ACHN (cell line): ENCODE measurements at regions not wholly inside any gene's neighbourhood (a gene's known extent, or its start where the extent isn't known, plus 50 kb on each side); places are given as distances from the start of the nearest gene placed in this dataset.
"Not testable (repeated sequence)": the region's sequence is repeated elsewhere in the genome, so short reads cannot be mapped to it uniquely, and the experiment has no call there.

ENCODE experiments used
- DNase-seq: peaks from one replicate; pipeline ENCODE4 v3.0.0-alpha.2; 2015
- in situ Hi-C: cut with HindIII; loops from 2 replicates; pipeline ENCODE4 v1.10.0; 2017; ENCODE audit warnings: low sequenced_read_pairs, low pct_ligation_motif_present, low pct_unique_long_range_greater_than_20kb

- in situ Hi-C loops, DNase-seq: not testable (repeated sequence)
Observed at GRCh38 chr3:75422101-75422945, 241.8 kb upstream of the FRG2C start.

- in situ Hi-C loops, DNase-seq: not testable (repeated sequence)
Observed at GRCh38 chr3:75425379-75425778, 238.7 kb upstream of the FRG2C start.

GRCh38 chr3:75427486-75427885 lies 236.6 kb upstream of the FRG2C start:
- DNase-seq, in situ Hi-C loops: not testable (repeated sequence)

- in situ Hi-C loops, DNase-seq: not testable (repeated sequence)
Observed at GRCh38 chr3:75427906-75428305, 236.2 kb upstream of the FRG2C start.

- in situ Hi-C loops: not testable (repeated sequence)
- peak; percentile 70 for DNase-seq
Observed at GRCh38 chr3:75429561-75430220, 234.4 kb upstream of the FRG2C start.

- DNase-seq, in situ Hi-C loops: not testable (repeated sequence)
Observed at GRCh38 chr3:75430406-75430805, 233.7 kb upstream of the FRG2C start.

- DNase-seq, in situ Hi-C loops: not testable (repeated sequence)
Observed at GRCh38 chr3:75431120-75431519, 233.0 kb upstream of the FRG2C start.

- in situ Hi-C loops, DNase-seq: not testable (repeated sequence)
Observed at GRCh38 chr3:75432466-75432865, 231.7 kb upstream of the FRG2C start.

GRCh38 chr3:75432885-75433284 lies 231.2 kb upstream of the FRG2C start:
- DNase-seq: peak; percentile 92

GRCh38 chr3:75433295-75433694 lies 230.8 kb upstream of the FRG2C start:
- in situ Hi-C loops: not testable (repeated sequence)

More at GRCh38 chr3:75432885-75433284, 231.2 kb upstream of the FRG2C start:
- in situ Hi-C loops: not testable (repeated sequence)

GRCh38 chr3:75434276-75434912 lies 229.7 kb upstream of the FRG2C start:
- in situ Hi-C loops: not testable (repeated sequence)
- peak; percentile 57 for DNase-seq

More at GRCh38 chr3:75433295-75433694, 230.8 kb upstream of the FRG2C start:
- not testable (repeated sequence) for DNase-seq

GRCh38 chr3:75434913-75435793 lies 229.0 kb upstream of the FRG2C start:
- in situ Hi-C loops: not testable (repeated sequence)

GRCh38 chr3:75435794-75436400 lies 228.2 kb upstream of the FRG2C start:
- DNase-seq: peak; percentile 82
- in situ Hi-C loops: not testable (repeated sequence)

More at GRCh38 chr3:75434913-75435793, 229.0 kb upstream of the FRG2C start:
- peak; percentile 95 for DNase-seq

GRCh38 chr3:75440986-75441385 lies 223.1 kb upstream of the FRG2C start:
- in situ Hi-C loops, DNase-seq: not testable (repeated sequence)

- in situ Hi-C loops, DNase-seq: not testable (repeated sequence)
Observed at GRCh38 chr3:75444634-75445033, 219.5 kb upstream of the FRG2C start.

- in situ Hi-C loops, DNase-seq: not testable (repeated sequence)
Observed at GRCh38 chr3:75445234-75445633, 218.9 kb upstream of the FRG2C start.

GRCh38 chr3:75446948-75447347 lies 217.2 kb upstream of the FRG2C start:
- in situ Hi-C loops, DNase-seq: not testable (repeated sequence)

GRCh38 chr3:75453328-75453727 lies 210.8 kb upstream of the FRG2C start:
- in situ Hi-C loops, DNase-seq: not testable (repeated sequence)
